Keratinocyte (primary cell): ENCODE measurements at regions not wholly inside any gene's neighbourhood (a gene's known extent, or its start where the extent isn't known, plus 50 kb on each side); places are given as distances from the start of the nearest gene placed in this dataset.

Experiments used
- DNase-seq: peaks from one replicate; pipeline ENCODE4 v3.0.0-alpha.2; 2011; ENCODE audit warnings: low read depth, missing footprints, low spot score
- FAIRE-seq: peaks from 2 replicates; lab custom pipeline; 2011; peaks lifted over from hg19 to GRCh38; lab: Jason Lieb, UNC
- H2AFZ ChIP-seq: 2 replicates; pipeline ENCODE4 v1.6.0; 2012; ENCODE audit warnings: low read length, control low read depth, inconsistent platforms; ENCODE audit not compliant: control insufficient read depth
- H3K27ac ChIP-seq: 2 replicates; pipeline ENCODE4 v1.5.1; 2011; ENCODE audit warnings: low read length; ENCODE audit not compliant: control insufficient read depth, insufficient read depth
- H3K27me3 ChIP-seq: 3 replicates; pipeline ENCODE4 v1.6.0; 2011; ENCODE audit warnings: low read length; ENCODE audit not compliant: control insufficient read depth, insufficient read depth; ENCODE audit errors: extremely low read depth
- H3K36me3 ChIP-seq, 2 experiments: 2 replicates in 1 of 2; 3 replicates in 1 of 2; pipeline ENCODE4 v1.5.1; 2011; ENCODE audit warnings: low read length in 2 of 2, mild to moderate bottlenecking in 1 of 2; ENCODE audit not compliant: control insufficient read depth in 2 of 2, insufficient read depth in 2 of 2; ENCODE audit errors: extremely low read depth in 1 of 2
- H3K4me1 ChIP-seq: 3 replicates; pipeline ENCODE4 v1.5.1; 2011; ENCODE audit warnings: low read length; ENCODE audit not compliant: control insufficient read depth, insufficient read depth; ENCODE audit errors: extremely low read depth
- H3K4me2 ChIP-seq: 3 replicates; pipeline ENCODE4 v1.6.0; 2011; ENCODE audit warnings: low read depth, low read length; ENCODE audit not compliant: control insufficient read depth, insufficient read depth; ENCODE audit errors: extremely low read depth
- H3K4me3 ChIP-seq, 3 experiments: fragments of 200-600 bp in 1 of 3; sonication (generic) in 1 of 3; 2 replicates in 2 of 3; 3 replicates in 1 of 3; pipeline ENCODE4 v1.5.1; 2011 to 2016; ENCODE audit warnings: low read length in 3 of 3, mild to moderate bottlenecking in 3 of 3, control low read depth in 2 of 3, inconsistent platforms in 1 of 3, low read depth in 1 of 3, mixed read lengths in 1 of 3, mixed run types in 1 of 3, moderate library complexity in 1 of 3; ENCODE audit not compliant: control insufficient read depth in 2 of 3, insufficient read depth in 2 of 3; ENCODE audit errors: extremely low read depth in 1 of 3
- H3K79me2 ChIP-seq: 2 replicates; pipeline ENCODE4 v1.6.0; 2012; ENCODE audit warnings: low read length; ENCODE audit not compliant: control insufficient read depth, insufficient read depth
- H3K9ac ChIP-seq: 3 replicates; pipeline ENCODE4 v1.6.0; 2011; ENCODE audit warnings: low read length; ENCODE audit not compliant: control insufficient read depth, insufficient read depth; ENCODE audit errors: extremely low read depth
- H3K9me1 ChIP-seq: 3 replicates; pipeline ENCODE4 v1.6.0; 2011; ENCODE audit warnings: low read length; ENCODE audit not compliant: control insufficient read depth, insufficient read depth; ENCODE audit errors: extremely low read depth
- H3K9me3 ChIP-seq: 2 replicates; pipeline ENCODE4 v1.5.1; 2012; ENCODE audit warnings: low read depth, low read length; ENCODE audit not compliant: control insufficient read depth
- H4K20me1 ChIP-seq: 3 replicates; pipeline ENCODE4 v1.6.0; 2011; ENCODE audit warnings: low read length; ENCODE audit not compliant: control insufficient read depth, insufficient read depth; ENCODE audit errors: extremely low read depth
- EZH2 ChIP-seq: IDR thresholded peaks from one replicate; pipeline ENCODE4 v1.6.1; 2012; ENCODE audit warnings: inconsistent platforms, mild to moderate bottlenecking, low read length, moderate library complexity
- dilution Hi-C: fragments of 300-500 bp; cut with MboI; formaldehyde crosslinking; loops from one replicate; pipeline ENCODE4 v1.7.0; 2020; ENCODE audit warnings: low sequenced_read_pairs; ENCODE audit not compliant: extremely low pct_ligation_motif_present
- TF ChIP-seq, protein P1 (sequence below), 3 experiments: IDR thresholded peaks in 1 of 3; conservative IDR thresholded peaks in 1 of 3; optimal IDR thresholded peaks in 1 of 3; 2 replicates in 2 of 3; 3 replicates in 1 of 3; pipeline versions ENCODE3 to v1.5.1; 2011; ENCODE audit warnings: low read length in 3 of 3, mild to moderate bottlenecking in 3 of 3, moderate library complexity in 2 of 3, control low read depth in 1 of 3, inconsistent platforms in 1 of 3; ENCODE audit not compliant: insufficient read depth in 2 of 3; ENCODE audit errors: extremely low read depth in 1 of 3

DNA sequence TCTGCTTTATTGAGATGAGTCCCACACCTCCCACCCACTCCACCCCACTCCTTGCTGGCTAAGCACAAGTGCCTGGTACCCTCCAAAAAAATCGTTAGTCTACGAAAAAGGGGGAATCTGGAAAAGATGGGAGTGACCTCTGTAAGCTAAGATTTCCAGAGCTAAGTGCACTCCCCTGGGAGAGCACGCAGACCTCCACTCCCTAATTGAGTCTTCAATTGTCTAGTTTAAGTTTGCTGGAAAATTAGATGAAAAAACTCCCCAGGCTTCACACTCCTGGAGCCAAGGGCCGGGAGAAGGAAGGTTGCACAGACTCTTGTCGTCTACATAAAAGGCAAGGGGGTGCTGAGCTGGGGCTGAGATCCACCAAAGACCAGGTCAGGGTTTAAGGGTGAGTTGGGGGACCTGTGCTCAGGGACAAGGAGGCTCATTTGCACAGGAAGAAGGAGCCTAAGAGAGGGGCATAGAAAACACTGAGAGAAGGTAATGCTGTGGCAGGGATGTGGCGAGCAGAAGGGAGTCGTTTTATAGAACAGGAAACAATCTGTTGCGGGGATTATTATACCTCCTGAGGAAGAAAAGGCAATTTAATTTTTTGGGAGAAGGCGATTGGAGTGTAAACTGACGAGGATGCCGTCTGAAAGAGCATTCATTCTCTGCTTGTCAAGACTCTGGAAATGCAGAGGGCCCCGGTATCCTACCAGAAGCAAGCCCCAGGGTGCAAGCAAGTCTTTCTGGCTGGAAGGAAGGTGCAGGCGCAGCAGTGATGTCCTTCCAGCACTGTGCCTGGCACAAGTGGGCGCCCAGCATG, 126.5 kb upstream of the DLG1 start:
- no peak overlapping the region for H3K4me3 ChIP-seq
- no peak overlapping the region for H3K9ac ChIP-seq
- no peaks in the 10 kb centered on the region for H4K20me1 ChIP-seq
- H3K27ac ChIP-seq, result no peak overlapping the region
- no peaks in the 10 kb centered on the region for H3K9me3 ChIP-seq
- TF ChIP-seq EZH2, result no peak
- TF ChIP-seq, protein P1, sequence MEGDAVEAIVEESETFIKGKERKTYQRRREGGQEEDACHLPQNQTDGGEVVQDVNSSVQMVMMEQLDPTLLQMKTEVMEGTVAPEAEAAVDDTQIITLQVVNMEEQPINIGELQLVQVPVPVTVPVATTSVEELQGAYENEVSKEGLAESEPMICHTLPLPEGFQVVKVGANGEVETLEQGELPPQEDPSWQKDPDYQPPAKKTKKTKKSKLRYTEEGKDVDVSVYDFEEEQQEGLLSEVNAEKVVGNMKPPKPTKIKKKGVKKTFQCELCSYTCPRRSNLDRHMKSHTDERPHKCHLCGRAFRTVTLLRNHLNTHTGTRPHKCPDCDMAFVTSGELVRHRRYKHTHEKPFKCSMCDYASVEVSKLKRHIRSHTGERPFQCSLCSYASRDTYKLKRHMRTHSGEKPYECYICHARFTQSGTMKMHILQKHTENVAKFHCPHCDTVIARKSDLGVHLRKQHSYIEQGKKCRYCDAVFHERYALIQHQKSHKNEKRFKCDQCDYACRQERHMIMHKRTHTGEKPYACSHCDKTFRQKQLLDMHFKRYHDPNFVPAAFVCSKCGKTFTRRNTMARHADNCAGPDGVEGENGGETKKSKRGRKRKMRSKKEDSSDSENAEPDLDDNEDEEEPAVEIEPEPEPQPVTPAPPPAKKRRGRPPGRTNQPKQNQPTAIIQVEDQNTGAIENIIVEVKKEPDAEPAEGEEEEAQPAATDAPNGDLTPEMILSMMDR (optimal IDR thresholded peaks at IDR 0.05 in 1 of 3, IDR thresholded peaks at IDR 0.05 in 1 of 3, conservative IDR thresholded peaks at IDR 0.05 in 1 of 3; ENCODE audit: extremely low read depth in 1 of 3, insufficient read depth in 2 of 3, low read length in 3 of 3), result no peak
- dilution Hi-C loops, result no loop called here
- peaks cover 14% of the 10 kb centered on the region for H3K4me1 ChIP-seq
- H3K36me3 ChIP-seq, result no peaks in the 10 kb centered on the region
- H3K27me3 ChIP-seq, result peaks cover 2% of the 10 kb centered on the region
- no peak overlapping the region for H3K4me2 ChIP-seq
- H2AFZ ChIP-seq, result no peak overlapping the region
- DNase-seq, result no peak
- FAIRE-seq, result no peak
- H3K79me2 ChIP-seq, result no peaks in the 10 kb centered on the region
- H3K9me1 ChIP-seq, result no peaks in the 10 kb centered on the region

DNA sequence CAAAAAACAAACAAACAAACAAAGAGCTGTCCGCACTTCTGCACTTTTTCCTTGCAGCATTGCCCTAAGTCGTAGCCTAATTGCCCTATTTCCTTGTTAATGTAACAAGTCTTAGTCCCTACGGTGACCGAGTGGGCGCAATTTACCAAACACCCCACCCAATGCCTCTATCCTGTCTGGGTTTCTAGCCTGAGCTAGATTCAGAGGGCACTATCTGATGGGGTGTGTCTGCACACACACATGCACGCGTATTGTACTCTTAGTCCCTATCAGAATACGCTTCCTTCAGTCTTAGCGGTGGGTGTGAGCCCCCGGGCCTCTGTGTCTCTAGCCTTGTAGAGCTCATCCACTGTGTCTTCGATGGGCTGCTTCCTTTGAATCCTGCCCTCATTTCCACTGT, 125.9 kb upstream of the DLG1 start:
- DNase-seq, result no peak
- Histone ChIP-seq H3K4me2 (no peak overlapping the region), H4K20me1 (no peaks in the 10 kb centered on the region), H3K79me2 (no peaks in the 10 kb centered on the region), H3K9me1 (no peaks in the 10 kb centered on the region), H3K4me1 (peaks cover 14% of the 10 kb centered on the region), H3K36me3 (no peaks in the 10 kb centered on the region), H3K9me3 (no peaks in the 10 kb centered on the region), H3K27ac (no peak overlapping the region), H3K9ac (no peak overlapping the region), H2AFZ (no peak overlapping the region), H3K27me3 (peaks cover 2% of the 10 kb centered on the region), H3K4me3 (no peak overlapping the region)
- dilution Hi-C loops, result no loop called here
- TF ChIP-seq EZH2, result no peak
- TF ChIP-seq, protein P1 (optimal IDR thresholded peaks at IDR 0.05 in 1 of 3, IDR thresholded peaks at IDR 0.05 in 1 of 3, conservative IDR thresholded peaks at IDR 0.05 in 1 of 3; ENCODE audit: extremely low read depth in 1 of 3, insufficient read depth in 2 of 3, low read length in 3 of 3), result no peak
- FAIRE-seq, result no peak
